HFFc6 (cell line): ENCODE measurements at regions not wholly inside any gene's neighbourhood (a gene's known extent, or its start where the extent isn't known, plus 50 kb on each side); places are given as distances from the start of the nearest gene placed in this dataset.
A peak's percentile ranks its signal among the peaks of the same experiment; 100 is the strongest.

Source experiments
- DNase-seq: peaks from one replicate; pipeline ENCODE4 v3.0.0-alpha.2; 2018
- H3K27ac Mint-ChIP-seq: 2 replicates; pipeline ENCODE4 v1.8.0; 2020; ENCODE audit warnings: mild to moderate bottlenecking, mixed read lengths
- H3K27me3 Mint-ChIP-seq: 2 replicates; pipeline ENCODE4 v1.8.0; 2021; ENCODE audit warnings: mild to moderate bottlenecking, moderate library complexity, mixed read lengths; ENCODE audit not compliant: insufficient read depth
- H3K36me3 Mint-ChIP-seq: 2 replicates; pipeline ENCODE4 v1.8.0; 2021; ENCODE audit warnings: low read depth, mixed read lengths
- H3K4me1 Mint-ChIP-seq: 2 replicates; pipeline ENCODE4 v1.8.0; 2020; ENCODE audit warnings: low read depth, mixed read lengths
- H3K4me3 Mint-ChIP-seq: 2 replicates; pipeline ENCODE4 v1.8.0; 2020; ENCODE audit warnings: mild to moderate bottlenecking, moderate library complexity, mixed read lengths
- H3K9me3 Mint-ChIP-seq: 2 replicates; pipeline ENCODE4 v1.8.0; 2020; ENCODE audit warnings: mild to moderate bottlenecking, mixed read lengths
- CTCF ChIP-seq: fragments of 200-600 bp; sonication (generic); IDR thresholded peaks from 2 replicates; pipeline ENCODE4 v1.5.0; 2021; ENCODE audit warnings: antibody characterized with exemption, mild to moderate bottlenecking

- Mint-ChIP-seq H3K27ac (no peak overlapping the region), H3K36me3 (no peaks in the 10 kb centered on the region), H3K4me1 (peaks cover 10% of the 10 kb centered on the region), H3K27me3 (peaks cover 13% of the 10 kb centered on the region), H3K4me3 (no peak overlapping the region), H3K9me3 (0 out of 2 replicates have a peak, but pooled peaks cover 4% of the 10 kb centered on the region)
- TF ChIP-seq CTCF: peak; percentile 91
- DNase-seq: peak; percentile 7
These were observed 223.6 kb upstream of the PDZRN3 start for GRCh38 chr3:73848173-73848906.

DNA sequence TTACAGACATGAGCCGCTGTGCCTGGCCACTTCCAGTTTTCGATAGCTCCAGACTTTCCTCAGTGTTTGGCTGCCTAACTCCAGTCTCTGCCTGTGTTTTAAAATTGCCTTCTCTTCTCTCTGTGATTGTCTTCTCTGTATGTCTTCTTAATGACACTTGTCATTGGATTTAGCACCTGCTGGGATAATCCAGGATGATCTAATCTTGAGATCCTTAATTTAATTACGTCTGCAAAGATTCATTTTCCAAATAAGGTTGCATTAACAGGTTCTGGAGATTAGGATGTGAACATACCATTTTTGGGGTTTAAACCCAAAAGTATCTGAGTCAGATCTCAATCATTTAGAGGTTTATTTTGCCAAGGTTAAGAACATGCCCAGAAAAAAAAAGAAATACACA is 222.2 kb upstream of the PDZRN3 start:
- Mint-ChIP-seq H3K4me3 (no peak overlapping the region), H3K36me3 (no peaks in the 10 kb centered on the region), H3K9me3 (0 out of 2 replicates have a peak, but pooled peaks cover 4% of the 10 kb centered on the region), H3K4me1 (peaks cover 10% of the 10 kb centered on the region), H3K27ac (no peak overlapping the region), H3K27me3 (peaks cover 8% of the 10 kb centered on the region)
- no peak for DNase-seq
- no peak for TF ChIP-seq CTCF

DNA sequence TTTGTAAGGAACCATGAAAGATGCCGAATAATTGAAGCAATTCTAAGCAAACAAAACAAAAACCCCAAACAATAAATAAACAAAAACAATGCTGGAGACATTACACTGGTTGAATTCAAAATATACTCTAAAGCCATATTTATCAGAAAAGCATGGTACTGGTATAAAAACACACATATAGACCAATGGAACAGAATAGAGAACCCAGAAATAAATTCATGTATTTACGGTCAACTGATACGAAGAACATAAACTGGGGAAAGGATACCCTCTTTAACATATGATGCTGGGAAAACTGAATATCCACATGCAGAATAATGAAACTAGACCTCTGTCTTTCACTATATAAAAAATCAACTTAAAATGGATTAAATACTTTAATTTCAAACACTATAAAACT is 214.3 kb upstream of the PDZRN3 start:
- Mint-ChIP-seq H3K4me1 (no peaks in the 10 kb centered on the region), H3K27me3 (peaks cover 2% of the 10 kb centered on the region)

DNA sequence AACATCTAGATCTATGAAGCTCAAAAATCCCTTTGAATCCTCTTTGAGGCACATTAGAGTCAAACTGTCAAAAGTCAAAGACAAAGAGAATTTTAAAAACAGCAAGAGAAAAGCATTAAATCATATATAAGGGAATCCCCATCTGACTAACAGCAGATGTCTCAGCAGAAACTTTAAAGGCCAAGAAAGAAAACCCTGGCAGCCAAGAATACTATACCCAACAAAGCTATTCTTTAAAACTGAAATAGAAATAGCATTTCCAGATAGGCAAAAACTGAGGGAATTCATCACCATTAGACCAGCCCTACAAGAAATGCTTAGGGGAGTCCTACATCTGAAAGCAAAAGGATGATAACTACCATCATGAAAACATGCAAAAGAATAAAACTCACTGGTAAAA is 211.2 kb upstream of the PDZRN3 start:
- TF ChIP-seq CTCF: no peak
- Mint-ChIP-seq H3K27ac (no peak overlapping the region), H3K4me3 (no peak overlapping the region), H3K9me3 (peaks cover 13% of the 10 kb centered on the region), H3K4me1 (no peaks in the 10 kb centered on the region), H3K27me3 (peaks cover 2% of the 10 kb centered on the region), H3K36me3 (peaks cover 5% of the 10 kb centered on the region; the same call in 1 of the 2 replicates)
- DNase-seq: no peak

More for the DNA sequence above, 214.3 kb upstream of the PDZRN3 start:
- peaks cover 5% of the 10 kb centered on the region; the same call in 1 of the 2 replicates for H3K36me3 Mint-ChIP-seq
- no peak overlapping the region for H3K27ac Mint-ChIP-seq
- TF ChIP-seq CTCF: no peak
- no peak for DNase-seq
- H3K9me3 Mint-ChIP-seq: peaks cover 17% of the 10 kb centered on the region
- no peak overlapping the region for H3K4me3 Mint-ChIP-seq

DNA sequence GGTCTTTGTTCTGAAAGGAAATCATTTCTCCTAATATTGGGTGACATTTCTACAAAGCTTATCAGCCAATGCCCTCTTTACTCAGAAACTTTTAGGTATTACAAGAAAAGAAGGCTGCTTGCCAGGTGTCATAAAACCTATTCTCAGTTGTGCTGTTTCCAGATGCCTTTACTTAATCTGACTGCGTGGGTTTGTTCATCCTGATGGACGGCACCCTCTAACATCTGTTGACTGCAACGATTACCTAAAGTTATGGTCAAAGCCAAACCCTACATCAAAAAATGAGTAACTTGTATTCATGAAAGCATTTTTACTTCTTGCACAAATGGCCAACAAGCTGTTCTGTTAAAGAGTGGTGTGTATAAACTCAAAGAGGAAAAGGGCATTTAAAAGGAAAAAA is 207.7 kb upstream of the PDZRN3 start:
- H3K27ac Mint-ChIP-seq: no peak overlapping the region
- TF ChIP-seq CTCF: no peak
- peaks cover 2% of the 10 kb centered on the region for H3K27me3 Mint-ChIP-seq
- no peak overlapping the region for H3K4me3 Mint-ChIP-seq
- no peak for DNase-seq
- peaks cover 13% of the 10 kb centered on the region for H3K9me3 Mint-ChIP-seq
- no peaks in the 10 kb centered on the region for H3K4me1 Mint-ChIP-seq
- H3K36me3 Mint-ChIP-seq: peaks cover 5% of the 10 kb centered on the region; the same call in 1 of the 2 replicates
